ACC112 (cell line): ENCODE measurements at regions not wholly inside any gene's neighbourhood (a gene's known extent, or its start where the extent isn't known, plus 50 kb on each side); places are given as distances from the start of the nearest gene placed in this dataset.

Experiments
- H2AFZ ChIP-seq: fragments of 200-600 bp; sonication (generic); one replicate; pipeline ENCODE4 v1.6.0; 2017; ENCODE audit warnings: antibody characterized with exemption, low read length; ENCODE audit not compliant: unreplicated experiment
- H3K27ac ChIP-seq: fragments of 200-600 bp; sonication (generic); 2 replicates; pipeline ENCODE4 v1.5.1; 2014; ENCODE audit warnings: low read depth, mild to moderate bottlenecking, antibody characterized with exemption, low read length, moderate library complexity
- H3K27me3 ChIP-seq: fragments of 200-600 bp; sonication (generic); 2 replicates; pipeline ENCODE4 v1.6.1; 2014; ENCODE audit warnings: mild to moderate bottlenecking, antibody characterized with exemption, low read length, moderate library complexity, mixed read lengths; ENCODE audit not compliant: insufficient read depth
- H3K36me3 ChIP-seq: fragments of 200-600 bp; sonication (generic); 2 replicates; pipeline ENCODE4 v1.6.1; 2016; ENCODE audit warnings: mild to moderate bottlenecking, antibody characterized with exemption, low read length, moderate library complexity, mixed read lengths; ENCODE audit not compliant: insufficient read depth
- H3K4me1 ChIP-seq: fragments of 200-600 bp; sonication (generic); one replicate; pipeline ENCODE4 v1.6.1; 2016; ENCODE audit warnings: low read length, mixed read lengths; ENCODE audit not compliant: insufficient read depth, unreplicated experiment, control insufficient read depth
- H3K4me3 ChIP-seq: fragments of 200-600 bp; sonication (generic); 2 replicates; pipeline ENCODE4 v1.5.1; 2014; ENCODE audit warnings: mild to moderate bottlenecking, low read depth, low read length
- H3K79me2 ChIP-seq: fragments of 200-600 bp; sonication (generic); one replicate; pipeline ENCODE4 v1.6.0; 2016; ENCODE audit warnings: low read length; ENCODE audit not compliant: control insufficient read depth, unreplicated experiment, insufficient read depth

- no peak overlapping the region for H3K4me3 ChIP-seq
- no peaks in the 10 kb centered on the region for H3K36me3 ChIP-seq
- H3K27me3 ChIP-seq = no peaks in the 10 kb centered on the region
- peaks cover 8% of the 10 kb centered on the region for H3K4me1 ChIP-seq
- H2AFZ ChIP-seq = no peak overlapping the region
- H3K27ac ChIP-seq = no peak overlapping the region
- no peaks in the 10 kb centered on the region for H3K79me2 ChIP-seq
Observed at GRCh38 chr5:156109317-156110023, 217.5 kb upstream of the SGCD start.

- no peaks in the 10 kb centered on the region for H3K79me2 ChIP-seq
- no peak overlapping the region for H3K4me3 ChIP-seq
- no peaks in the 10 kb centered on the region for H3K27me3 ChIP-seq
- H3K36me3 ChIP-seq = no peaks in the 10 kb centered on the region
- H3K27ac ChIP-seq = no peak overlapping the region
- H3K4me1 ChIP-seq = peaks cover 20% of the 10 kb centered on the region
- H2AFZ ChIP-seq = no peak overlapping the region
Observed at GRCh38 chr5:156119692-156120091, 207.3 kb upstream of the SGCD start.

GRCh38 chr5:156120777-156121176 is 206.2 kb upstream of the SGCD start:
- Histone ChIP-seq H3K36me3 (no peaks in the 10 kb centered on the region), H3K79me2 (no peaks in the 10 kb centered on the region), H3K27me3 (no peaks in the 10 kb centered on the region), H3K27ac (0 out of 2 replicates have a peak overlapping the region, but pooled peaks have one; percentile 8), H3K4me1 (peaks cover 20% of the 10 kb centered on the region), H3K4me3 (no peak overlapping the region), H2AFZ (no peak overlapping the region)

DNA sequence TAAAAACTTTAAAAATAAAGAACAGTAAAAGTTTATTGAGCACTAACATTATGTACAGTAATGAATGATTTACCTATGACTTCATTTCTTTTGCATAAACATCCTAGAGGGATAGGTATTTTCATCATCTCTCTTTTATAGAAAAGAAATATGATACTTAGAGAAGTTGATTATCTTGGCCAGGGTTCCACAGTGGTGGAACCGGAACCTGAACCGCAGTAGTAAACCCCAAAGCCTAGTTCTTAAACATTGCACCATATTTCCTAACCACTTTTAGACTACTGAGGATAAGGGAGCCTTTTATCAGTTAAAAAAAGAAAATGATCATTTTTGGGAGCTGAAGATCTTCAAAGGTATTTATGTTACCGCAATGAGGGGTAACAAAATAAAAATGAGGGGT is 205.7 kb upstream of the SGCD start:
- Histone ChIP-seq H3K4me3 (no peak overlapping the region), H3K4me1 (peaks cover 20% of the 10 kb centered on the region), H3K36me3 (no peaks in the 10 kb centered on the region), H2AFZ (no peak overlapping the region), H3K27ac (0 out of 2 replicates have a peak overlapping the region, but pooled peaks have one; percentile 8), H3K27me3 (no peaks in the 10 kb centered on the region), H3K79me2 (no peaks in the 10 kb centered on the region)

- Histone ChIP-seq H3K79me2 (no peaks in the 10 kb centered on the region), H3K4me3 (no peak overlapping the region), H2AFZ (no peak overlapping the region), H3K27me3 (no peaks in the 10 kb centered on the region), H3K36me3 (no peaks in the 10 kb centered on the region), H3K27ac (no peak overlapping the region), H3K4me1 (peaks cover 20% of the 10 kb centered on the region)
Observed at GRCh38 chr5:156121882-156122281, 205.1 kb upstream of the SGCD start.

DNA sequence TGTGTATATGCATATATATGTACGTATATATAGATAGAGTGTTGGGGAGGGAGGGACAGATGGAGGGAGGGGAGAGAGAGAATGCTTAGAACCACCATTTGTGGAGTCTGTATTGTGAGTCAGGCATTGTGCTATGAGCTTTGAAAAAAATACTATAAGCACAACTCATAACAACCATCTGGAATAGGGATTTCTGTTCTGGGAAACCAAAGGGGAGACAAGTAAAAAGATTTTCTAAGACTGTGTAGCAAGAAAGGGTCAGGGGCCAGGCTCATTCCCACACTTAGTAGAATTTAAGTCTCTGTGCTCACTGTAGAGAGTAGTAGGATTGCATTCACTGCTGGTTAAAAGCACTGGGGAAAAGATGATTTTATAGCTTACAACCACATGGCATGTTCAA is 202.3 kb upstream of the SGCD start:
- Histone ChIP-seq H3K4me1 (peaks cover 20% of the 10 kb centered on the region), H3K4me3 (no peak overlapping the region), H3K79me2 (no peaks in the 10 kb centered on the region), H3K36me3 (no peaks in the 10 kb centered on the region), H3K27me3 (no peaks in the 10 kb centered on the region), H2AFZ (no peak overlapping the region), H3K27ac (no peak overlapping the region)

GRCh38 chr5:156125118-156125517 is 201.8 kb upstream of the SGCD start:
- H2AFZ ChIP-seq = no peak overlapping the region
- H3K36me3 ChIP-seq = no peaks in the 10 kb centered on the region
- no peaks in the 10 kb centered on the region for H3K79me2 ChIP-seq
- H3K27me3 ChIP-seq = no peaks in the 10 kb centered on the region
- peaks cover 19% of the 10 kb centered on the region for H3K4me1 ChIP-seq
- no peak overlapping the region for H3K4me3 ChIP-seq
- H3K27ac ChIP-seq = no peak overlapping the region

- Histone ChIP-seq H3K79me2 (no peaks in the 10 kb centered on the region), H3K4me3 (no peak overlapping the region), H3K4me1 (peaks cover 5% of the 10 kb centered on the region), H3K27me3 (no peaks in the 10 kb centered on the region), H3K36me3 (no peaks in the 10 kb centered on the region), H2AFZ (no peak overlapping the region), H3K27ac (no peak overlapping the region)
Observed at GRCh38 chr5:156126716-156127115, 200.2 kb upstream of the SGCD start.

GRCh38 chr5:156128026-156128425 is 198.9 kb upstream of the SGCD start:
- no peaks in the 10 kb centered on the region for H3K27me3 ChIP-seq
- H2AFZ ChIP-seq = no peak overlapping the region
- H3K4me3 ChIP-seq = no peak overlapping the region
- H3K79me2 ChIP-seq = no peaks in the 10 kb centered on the region
- H3K27ac ChIP-seq = no peak overlapping the region
- H3K36me3 ChIP-seq = no peaks in the 10 kb centered on the region
- no peaks in the 10 kb centered on the region for H3K4me1 ChIP-seq

- H3K36me3 ChIP-seq = no peaks in the 10 kb centered on the region
- peaks cover 10% of the 10 kb centered on the region for H3K4me1 ChIP-seq
- no peaks in the 10 kb centered on the region for H3K79me2 ChIP-seq
- no peaks in the 10 kb centered on the region for H3K27me3 ChIP-seq
- H3K4me3 ChIP-seq = no peak overlapping the region
- no peak overlapping the region for H2AFZ ChIP-seq
- no peak overlapping the region for H3K27ac ChIP-seq
Observed at GRCh38 chr5:156134216-156134615, 192.7 kb upstream of the SGCD start.

- no peak overlapping the region for H3K4me3 ChIP-seq
- peaks cover 10% of the 10 kb centered on the region for H3K4me1 ChIP-seq
- H3K27me3 ChIP-seq = no peaks in the 10 kb centered on the region
- no peaks in the 10 kb centered on the region for H3K79me2 ChIP-seq
- no peak overlapping the region for H3K27ac ChIP-seq
- no peak overlapping the region for H2AFZ ChIP-seq
- H3K36me3 ChIP-seq = no peaks in the 10 kb centered on the region
Observed at GRCh38 chr5:156135531-156135930, 191.4 kb upstream of the SGCD start.
